NT2/D1 (cell line): ENCODE measurements at regions not wholly inside any gene's neighbourhood (a gene's known extent, or its start where the extent isn't known, plus 50 kb on each side); places are given as distances from the start of the nearest gene placed in this dataset.

ENCODE experiments used
- DNase-seq: peaks from one replicate; pipeline ENCODE4 v3.0.0-alpha.2; 2011; ENCODE audit warnings: low read depth, low spot score
- H3K27me3 ChIP-seq: 2 replicates; pipeline ENCODE4 v1.6.0; 2011; ENCODE audit warnings: mild to moderate bottlenecking; ENCODE audit not compliant: insufficient read length, insufficient read depth
- H3K36me3 ChIP-seq: 2 replicates; pipeline ENCODE4 v1.6.1; 2011; ENCODE audit warnings: mild to moderate bottlenecking, low read length, mixed read lengths; ENCODE audit not compliant: insufficient read depth, insufficient read length
- H3K4me1 ChIP-seq: 2 replicates; pipeline ENCODE4 v1.5.1; 2011; ENCODE audit not compliant: insufficient read depth, insufficient read length
- H3K4me3 ChIP-seq: 2 replicates; pipeline ENCODE4 v1.5.1; 2011; ENCODE audit warnings: low read depth; ENCODE audit not compliant: insufficient read length
- H3K9ac ChIP-seq: 2 replicates; pipeline ENCODE4 v1.6.0; 2011; ENCODE audit warnings: low read depth; ENCODE audit not compliant: insufficient read length
- H3K9me3 ChIP-seq: 2 replicates; pipeline ENCODE4 v1.5.1; 2011; ENCODE audit warnings: mild to moderate bottlenecking, low read length; ENCODE audit not compliant: insufficient read depth
- SUZ12 ChIP-seq: IDR thresholded peaks from 2 replicates; pipeline ENCODE4 v1.6.1; 2011; ENCODE audit not compliant: insufficient read length, insufficient read depth; ENCODE audit errors: extremely low read depth
- YY1 ChIP-seq: IDR thresholded peaks from 2 replicates; pipeline ENCODE4 v1.6.1; 2011; ENCODE audit not compliant: insufficient read length, insufficient read depth
- ZNF274 ChIP-seq: IDR thresholded peaks from 2 replicates; pipeline ENCODE4 v1.6.1; 2011; ENCODE audit warnings: mild to moderate bottlenecking, low read depth, low read length

DNA sequence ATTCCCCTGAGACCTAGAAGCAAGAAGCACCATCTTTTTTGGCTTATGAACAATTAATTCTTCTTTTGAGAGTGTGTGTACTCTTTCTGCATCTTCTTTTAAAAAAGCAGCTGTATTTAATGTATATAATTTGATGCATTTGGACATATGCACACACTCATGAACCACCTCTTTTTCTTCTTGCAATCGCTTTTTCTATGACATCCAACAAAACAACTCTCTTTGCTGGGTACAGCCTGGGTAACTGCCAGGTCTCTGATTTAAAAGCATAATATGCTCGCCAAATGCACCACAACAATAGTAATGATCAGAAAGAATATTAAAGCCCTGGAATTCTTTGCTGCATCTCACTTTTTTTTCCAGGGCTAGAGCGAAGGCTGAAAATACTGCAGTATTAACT, 97.3 kb downstream of the HAPSTR1 start:
- Histone ChIP-seq H3K9ac (no peak overlapping the region), H3K9me3 (peaks cover 9% of the 10 kb centered on the region; the same call in 1 of the 2 replicates), H3K36me3 (no peaks in the 10 kb centered on the region), H3K27me3 (no peaks in the 10 kb centered on the region), H3K4me3 (no peak overlapping the region), H3K4me1 (no peaks in the 10 kb centered on the region)
- TF ChIP-seq YY1 (no peak), ZNF274 (no peak), SUZ12 (no peak)
- no peak for DNase-seq

GRCh38 chr16:9191274-9191850, 99.9 kb downstream of the HAPSTR1 start:
- H3K4me1 ChIP-seq: peaks cover 3% of the 10 kb centered on the region
- TF ChIP-seq ZNF274: no peak
- no peak for TF ChIP-seq YY1
- no peak for TF ChIP-seq SUZ12
- DNase-seq: no peak
- H3K4me3 ChIP-seq: no peak overlapping the region
- H3K36me3 ChIP-seq: no peaks in the 10 kb centered on the region
- no peak overlapping the region for H3K9ac ChIP-seq
- no peaks in the 10 kb centered on the region for H3K27me3 ChIP-seq
- no peaks in the 10 kb centered on the region for H3K9me3 ChIP-seq

GRCh38 chr16:9192746-9193145, 101.3 kb downstream of the HAPSTR1 start:
- no peak for TF ChIP-seq ZNF274
- TF ChIP-seq SUZ12: no peak
- TF ChIP-seq YY1: no peak
- H3K27me3 ChIP-seq: no peaks in the 10 kb centered on the region
- DNase-seq: no peak
- H3K36me3 ChIP-seq: no peaks in the 10 kb centered on the region
- H3K4me1 ChIP-seq: peaks cover 3% of the 10 kb centered on the region
- H3K4me3 ChIP-seq: no peak overlapping the region
- no peaks in the 10 kb centered on the region for H3K9me3 ChIP-seq
- no peak overlapping the region for H3K9ac ChIP-seq

DNA sequence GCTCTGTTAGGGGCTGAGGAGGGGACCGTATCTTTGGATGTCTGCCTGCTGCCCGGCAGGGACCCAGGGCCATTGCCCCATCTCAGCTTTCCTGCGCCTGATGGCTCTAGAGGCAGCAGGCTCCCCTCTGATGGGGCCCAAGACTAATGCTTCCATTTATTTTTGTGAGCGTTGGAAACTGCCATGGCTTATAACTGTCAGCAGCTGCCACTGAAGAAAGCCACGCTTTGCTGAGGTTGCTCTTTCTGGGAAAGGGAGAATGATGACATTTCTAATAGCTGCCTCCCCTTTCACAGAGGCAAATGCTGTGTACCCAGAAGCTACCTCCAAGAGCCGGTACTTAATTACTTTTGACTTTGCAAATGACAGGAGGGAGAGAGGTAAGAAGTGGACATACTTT, 103.8 kb downstream of the HAPSTR1 start:
- Histone ChIP-seq H3K4me1 (peaks cover 3% of the 10 kb centered on the region), H3K27me3 (no peaks in the 10 kb centered on the region), H3K9ac (no peak overlapping the region), H3K4me3 (no peak overlapping the region), H3K9me3 (no peaks in the 10 kb centered on the region), H3K36me3 (no peaks in the 10 kb centered on the region)
- TF ChIP-seq ZNF274: no peak
- TF ChIP-seq SUZ12: no peak
- TF ChIP-seq YY1: no peak
- DNase-seq: no peak

- Histone ChIP-seq H3K36me3 (no peaks in the 10 kb centered on the region), H3K9me3 (peaks cover 8% of the 10 kb centered on the region; the same call in 1 of the 2 replicates), H3K4me3 (no peak overlapping the region), H3K27me3 (no peaks in the 10 kb centered on the region), H3K9ac (no peak overlapping the region), H3K4me1 (peaks cover 3% of the 10 kb centered on the region)
- TF ChIP-seq YY1: no peak
- TF ChIP-seq ZNF274: no peak
- TF ChIP-seq SUZ12: no peak
- no peak for DNase-seq
Measured at GRCh38 chr16:9197957-9198661, 106.7 kb downstream of the HAPSTR1 start.

DNA sequence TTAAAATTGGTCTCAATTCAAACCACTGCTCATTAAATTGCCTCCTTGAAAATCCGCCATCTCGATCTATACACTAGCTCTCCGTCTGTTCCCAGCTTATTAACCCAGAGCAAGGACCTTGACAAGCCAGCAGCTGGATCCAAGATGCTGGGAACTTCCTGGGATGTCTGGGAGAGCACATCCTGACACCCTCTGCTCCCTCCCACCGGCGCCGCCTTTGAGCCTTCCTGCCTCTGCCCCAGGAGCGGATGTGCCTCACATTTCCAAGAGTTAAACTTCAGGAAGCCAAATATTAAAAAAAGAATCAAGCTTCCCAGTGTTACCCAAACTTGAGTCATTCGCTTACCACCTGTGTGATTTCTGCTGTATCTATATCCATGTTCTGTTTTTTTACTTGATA, 107.9 kb downstream of the HAPSTR1 start:
- Histone ChIP-seq H3K4me3 (no peak overlapping the region), H3K9ac (no peak overlapping the region), H3K9me3 (peaks cover 17% of the 10 kb centered on the region; the same call in 1 of the 2 replicates), H3K36me3 (no peaks in the 10 kb centered on the region), H3K27me3 (no peaks in the 10 kb centered on the region), H3K4me1 (peaks cover 3% of the 10 kb centered on the region)
- DNase-seq: no peak
- TF ChIP-seq SUZ12 (no peak), ZNF274 (no peak), YY1 (no peak)

DNA sequence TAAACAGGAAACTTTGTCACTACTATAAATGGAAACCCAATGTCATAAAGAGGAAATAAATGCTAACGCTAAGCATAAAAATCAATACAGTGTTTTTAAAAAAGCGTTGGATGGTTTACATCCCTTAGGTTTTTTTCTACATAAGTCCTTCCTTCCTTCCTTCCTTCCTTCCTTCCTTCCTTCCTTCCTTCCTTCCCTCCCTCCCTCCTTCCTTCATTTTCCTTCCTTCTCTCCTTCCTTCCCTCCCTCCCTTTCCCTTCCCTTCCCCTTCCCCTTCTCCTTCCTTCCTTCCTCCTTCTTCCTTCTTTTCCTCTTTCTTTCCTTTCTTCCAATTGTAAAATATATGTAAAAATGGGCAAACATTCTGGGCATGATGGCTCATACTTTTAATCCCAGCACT, 108.3 kb downstream of the HAPSTR1 start:
- Histone ChIP-seq H3K27me3 (no peaks in the 10 kb centered on the region), H3K9me3 (peaks cover 17% of the 10 kb centered on the region; the same call in 1 of the 2 replicates), H3K9ac (no peak overlapping the region), H3K36me3 (no peaks in the 10 kb centered on the region), H3K4me3 (no peak overlapping the region), H3K4me1 (peaks cover 3% of the 10 kb centered on the region)
- no peak for DNase-seq
- TF ChIP-seq ZNF274: no peak
- no peak for TF ChIP-seq SUZ12
- TF ChIP-seq YY1: no peak
